Activated naive CD4-positive, alpha-beta T cell treated with anti-CD3 and anti-CD28 coated beads, Interleukin-2, amount 50 U/mL, for 16 hours (primary cell): ENCODE measurements at regions not wholly inside any gene's neighbourhood (a gene's known extent, or its start where the extent isn't known, plus 50 kb on each side); places are given as distances from the start of the nearest gene placed in this dataset.

Experiments
- DNase-seq: peaks from one replicate; pipeline ENCODE4 v3.0.0-alpha.2; 2020

DNA sequence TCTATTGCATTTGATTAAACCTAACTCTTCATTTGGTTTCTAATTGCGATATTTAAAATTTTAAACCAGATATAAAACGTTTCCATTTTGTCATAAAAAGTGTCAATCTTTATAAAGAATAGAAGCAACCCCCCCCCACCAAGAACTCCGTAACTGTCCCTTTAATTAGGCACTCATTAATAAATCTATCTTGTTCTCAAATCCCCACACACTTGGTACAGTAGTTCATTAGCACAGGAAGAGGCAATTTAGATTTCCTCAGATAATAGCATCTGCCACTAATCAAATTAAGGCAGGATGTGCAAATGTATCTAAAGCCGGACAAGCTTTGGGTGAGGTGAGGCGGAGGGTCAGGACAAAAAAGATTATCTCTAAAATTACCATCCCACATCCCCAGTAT is 1143.3 kb upstream of the AUTS2 start:
- DNase-seq = no peak

DNA sequence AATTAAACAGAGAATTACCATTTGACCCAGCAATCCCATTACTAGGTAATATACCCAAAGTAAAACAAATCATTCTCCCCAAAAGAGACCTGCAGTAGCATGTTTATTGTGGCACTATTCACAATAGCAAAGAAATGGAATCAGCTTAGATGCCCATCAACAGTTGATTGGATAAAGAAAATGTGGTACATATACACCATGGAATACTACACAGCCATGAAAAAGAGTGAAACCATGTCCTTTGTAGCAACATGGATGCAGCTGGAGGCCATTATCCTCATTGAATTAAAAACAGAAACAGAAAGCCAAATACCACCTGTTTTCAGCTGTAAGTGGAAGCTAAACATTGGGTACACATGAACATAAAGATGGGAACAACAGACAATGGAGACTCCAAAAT is 1141.8 kb upstream of the AUTS2 start:
- no peak for DNase-seq

DNA sequence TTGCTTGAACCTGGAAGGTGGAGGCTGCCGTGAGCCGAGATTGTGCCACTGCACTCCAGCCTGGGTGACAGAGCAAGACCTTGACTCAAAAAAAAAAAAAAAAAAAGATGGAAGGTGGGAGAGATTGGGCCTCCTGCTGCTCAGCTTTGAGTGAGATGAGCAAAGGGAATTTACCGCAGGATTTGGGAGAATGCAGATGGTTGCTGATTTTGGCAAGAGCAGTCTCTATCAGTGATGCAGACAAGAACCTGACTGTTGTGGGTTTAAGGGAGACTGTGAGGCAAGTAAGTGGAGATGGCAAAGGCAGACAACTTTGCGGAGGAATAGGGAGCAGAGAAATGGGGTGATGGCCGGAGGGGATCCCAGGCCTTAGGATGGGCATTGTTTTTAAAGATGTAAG is 1140.8 kb upstream of the AUTS2 start:
- DNase-seq = no peak

DNA sequence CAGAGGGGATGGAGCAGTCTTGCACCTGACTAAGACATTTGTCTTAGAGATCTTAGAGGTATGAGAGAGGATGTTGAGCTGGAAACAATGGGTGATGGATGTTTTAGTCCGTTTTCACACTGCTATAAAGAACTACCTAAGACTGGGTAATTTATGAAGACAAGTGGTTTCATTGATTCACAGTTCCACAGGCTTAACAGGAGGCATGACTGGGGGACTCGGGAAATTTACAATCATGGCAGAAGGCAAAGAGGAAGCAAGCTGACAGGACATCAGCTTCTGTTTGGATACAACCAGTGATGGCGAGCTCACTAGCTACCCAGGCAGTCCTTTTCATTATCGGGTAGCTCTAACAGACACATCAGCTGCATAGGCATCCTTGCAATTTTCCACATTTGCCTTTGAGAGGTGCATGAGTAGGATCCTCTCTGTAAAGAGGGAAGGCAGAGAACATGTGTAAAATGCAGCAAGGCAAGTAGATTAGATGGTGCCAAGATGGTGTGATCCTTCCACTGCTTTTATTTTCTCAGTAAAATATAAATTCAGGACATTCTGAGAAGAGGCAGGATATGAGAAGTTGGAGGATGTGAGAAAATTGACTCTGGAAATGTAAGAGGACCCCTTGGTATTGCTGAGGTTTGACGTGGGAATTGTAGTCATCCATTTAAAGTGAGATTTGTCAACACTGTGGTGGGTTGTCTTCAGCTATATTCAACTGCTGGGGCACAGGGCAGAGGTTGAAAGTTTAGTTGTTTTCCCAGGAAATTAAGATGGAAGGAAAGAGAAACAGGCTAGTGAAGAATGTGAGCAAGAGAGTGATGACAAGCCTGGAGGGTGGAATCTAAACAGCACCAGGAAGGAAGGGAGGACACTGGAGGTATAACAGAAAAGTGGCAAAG is 1140.0 kb upstream of the AUTS2 start:
- DNase-seq = no peak

DNA sequence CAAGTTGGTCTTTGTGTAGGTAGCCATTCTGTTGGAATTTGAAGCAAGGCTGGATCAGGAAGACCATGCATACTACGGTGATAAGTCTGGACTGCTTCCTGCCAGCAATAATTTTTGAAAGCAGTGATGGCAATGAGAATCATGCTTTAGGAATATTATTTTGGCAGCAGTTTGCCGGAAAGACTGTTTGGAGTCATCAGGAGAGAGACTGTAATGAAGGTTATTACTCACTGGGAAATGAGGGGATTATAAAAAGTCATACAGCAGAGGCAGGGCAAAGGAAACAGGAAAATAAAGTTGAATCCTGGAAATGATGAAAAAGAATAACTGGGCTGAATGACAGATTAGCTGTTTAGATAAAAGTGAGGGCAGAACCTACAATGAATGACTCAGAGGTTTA is 1136.8 kb upstream of the AUTS2 start:
- DNase-seq = no peak

DNA sequence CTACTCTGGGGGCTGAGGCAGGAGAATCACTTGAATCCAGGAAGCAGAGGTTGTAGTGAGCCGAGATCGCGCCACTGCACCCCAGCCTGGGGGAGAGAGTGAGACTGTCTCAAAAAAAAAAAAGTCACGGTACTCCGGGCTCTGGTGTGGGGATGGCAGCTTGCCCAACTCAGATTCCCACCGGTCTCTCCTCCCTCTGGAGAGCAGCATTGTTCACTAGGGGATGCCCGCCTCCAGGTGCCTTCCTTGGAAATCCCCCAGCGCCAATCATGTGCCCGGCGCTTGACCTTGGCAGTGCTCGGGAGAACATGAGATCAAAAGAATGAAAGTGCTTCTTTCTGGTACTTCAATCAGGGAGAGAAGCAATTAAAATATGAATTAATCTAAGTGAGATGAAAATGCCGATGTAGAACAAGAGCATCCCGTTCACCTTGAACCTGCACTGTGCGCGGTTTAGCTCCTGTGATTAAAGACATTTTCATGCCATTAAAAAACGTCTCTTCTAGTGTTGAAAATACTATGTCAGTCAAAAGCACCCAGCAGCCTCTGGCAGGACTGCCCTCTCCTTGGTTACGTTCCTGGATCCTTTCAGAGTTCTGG is 1127.3 kb upstream of the AUTS2 start:
- no peak for DNase-seq

DNA sequence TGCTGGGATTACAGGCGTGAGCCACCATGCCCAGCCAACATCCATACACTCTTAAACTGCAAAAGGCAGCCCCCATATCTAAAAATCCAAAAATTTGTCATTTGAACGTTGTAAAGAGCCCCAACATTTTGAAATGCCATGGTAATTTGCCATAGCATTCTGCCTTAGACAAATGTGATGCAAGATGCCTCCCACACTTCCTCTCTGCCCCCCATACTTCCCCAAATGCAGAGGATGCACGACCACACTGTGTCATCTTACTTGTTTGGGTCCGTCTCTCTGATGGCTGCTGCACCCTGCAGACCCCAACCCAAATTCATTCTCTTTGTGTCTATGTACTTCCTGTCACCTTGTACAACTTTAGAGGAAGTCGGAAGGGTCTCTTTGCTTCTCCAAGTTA is 1125.6 kb upstream of the AUTS2 start:
- no peak for DNase-seq

DNA sequence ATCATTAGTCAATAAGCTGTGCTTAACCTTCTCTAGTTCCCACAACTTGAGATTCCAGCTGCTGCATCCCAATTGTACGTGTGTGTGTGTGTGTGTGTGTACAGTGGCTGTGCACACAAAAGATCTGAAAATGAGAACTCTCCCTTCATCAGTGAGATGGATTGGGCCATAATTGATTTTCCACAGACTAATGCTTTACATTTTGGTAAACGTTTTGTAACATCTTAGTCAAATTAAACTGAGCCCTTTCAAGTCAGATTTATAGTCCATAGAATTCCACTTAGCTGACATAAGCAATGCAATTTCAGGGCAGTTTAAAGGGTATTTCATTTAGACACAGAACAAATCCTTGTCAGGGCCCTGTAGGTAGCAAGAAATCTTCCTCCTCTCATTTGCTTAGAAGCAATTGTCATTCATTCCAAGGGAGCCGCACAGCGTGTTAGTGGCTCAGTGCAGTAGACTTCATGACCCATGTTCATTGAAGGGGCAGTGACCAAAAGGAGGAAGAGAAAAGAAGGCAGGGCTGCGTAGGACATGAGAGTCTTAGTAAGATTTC is 1123.5 kb upstream of the AUTS2 start:
- no peak for DNase-seq

DNA sequence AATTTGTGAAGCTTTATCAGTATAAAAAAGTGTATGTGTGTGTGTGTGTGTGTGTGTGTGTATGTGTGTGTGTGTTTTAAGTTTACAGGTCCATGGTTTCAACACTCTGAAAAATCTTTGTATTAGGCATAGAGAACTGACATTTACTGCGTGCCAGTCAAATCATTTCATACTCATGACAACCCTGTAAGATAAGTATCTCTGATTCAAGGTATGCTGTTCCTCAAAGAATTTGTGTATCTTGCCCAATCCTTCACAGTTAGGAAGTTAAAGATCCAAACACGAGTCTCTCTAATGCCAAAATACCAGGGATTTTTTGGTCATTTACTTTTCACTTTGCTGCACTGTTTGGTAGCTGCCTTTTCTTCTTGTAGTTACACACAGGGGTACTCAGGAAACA is 1121.3 kb upstream of the AUTS2 start:
- DNase-seq = no peak

DNA sequence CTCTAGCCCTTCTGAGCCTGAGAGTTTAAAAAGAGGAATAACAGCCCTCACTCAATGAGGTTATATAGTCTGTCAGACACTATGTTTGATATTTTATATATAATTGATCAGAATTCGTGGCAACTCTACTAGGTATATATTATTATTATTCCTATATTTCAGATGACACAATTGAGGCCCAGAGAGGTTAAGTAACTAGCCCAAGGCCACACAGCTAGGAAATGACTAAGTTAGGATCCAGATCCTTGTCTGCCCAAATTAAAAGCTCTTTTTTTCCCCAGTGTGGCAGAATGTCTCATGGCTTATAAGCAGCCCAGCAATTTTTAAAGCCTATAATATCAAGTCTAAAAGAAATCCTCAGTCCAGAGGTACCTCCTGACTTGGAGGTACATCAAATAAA is 1119.9 kb upstream of the AUTS2 start:
- DNase-seq = no peak

DNA sequence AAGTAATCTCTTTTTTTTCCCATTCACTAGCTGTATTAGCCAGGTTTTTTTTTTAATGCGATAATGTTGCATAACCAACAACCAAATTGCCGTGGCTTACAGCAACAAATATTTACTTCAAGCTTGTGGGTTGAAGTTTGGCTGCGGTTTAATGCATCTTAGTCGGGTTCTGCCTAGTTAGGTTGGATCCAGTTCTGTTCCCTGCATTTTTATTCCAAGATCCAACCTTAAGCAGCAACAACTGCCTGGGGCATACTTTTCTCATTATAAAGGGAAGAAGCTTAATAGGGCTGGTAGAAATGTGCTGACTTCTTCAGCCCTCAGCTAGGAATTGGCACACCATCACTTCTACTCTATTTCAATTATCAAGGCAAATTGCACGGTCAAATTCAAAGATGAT is 1115.5 kb upstream of the AUTS2 start:
- no peak for DNase-seq

DNA sequence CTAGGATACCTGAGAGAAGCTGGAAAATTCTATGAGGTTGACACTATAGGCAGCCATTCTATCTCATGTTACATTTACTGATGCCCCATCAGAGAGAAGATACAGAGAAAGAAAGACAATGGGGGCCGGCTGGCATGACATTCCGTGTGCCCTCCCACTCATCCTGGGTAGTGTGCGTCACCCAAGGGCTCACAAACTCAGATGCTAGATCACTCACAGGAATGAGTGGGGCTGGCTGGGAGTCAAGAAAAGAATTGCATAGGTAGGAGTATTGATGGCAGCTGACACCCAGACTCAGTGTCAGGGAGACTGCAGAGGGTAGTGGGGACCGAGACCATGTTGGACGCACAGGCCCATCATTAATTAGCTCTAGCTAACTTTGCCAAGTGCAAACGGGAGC is 1113.5 kb upstream of the AUTS2 start:
- DNase-seq = no peak

DNA sequence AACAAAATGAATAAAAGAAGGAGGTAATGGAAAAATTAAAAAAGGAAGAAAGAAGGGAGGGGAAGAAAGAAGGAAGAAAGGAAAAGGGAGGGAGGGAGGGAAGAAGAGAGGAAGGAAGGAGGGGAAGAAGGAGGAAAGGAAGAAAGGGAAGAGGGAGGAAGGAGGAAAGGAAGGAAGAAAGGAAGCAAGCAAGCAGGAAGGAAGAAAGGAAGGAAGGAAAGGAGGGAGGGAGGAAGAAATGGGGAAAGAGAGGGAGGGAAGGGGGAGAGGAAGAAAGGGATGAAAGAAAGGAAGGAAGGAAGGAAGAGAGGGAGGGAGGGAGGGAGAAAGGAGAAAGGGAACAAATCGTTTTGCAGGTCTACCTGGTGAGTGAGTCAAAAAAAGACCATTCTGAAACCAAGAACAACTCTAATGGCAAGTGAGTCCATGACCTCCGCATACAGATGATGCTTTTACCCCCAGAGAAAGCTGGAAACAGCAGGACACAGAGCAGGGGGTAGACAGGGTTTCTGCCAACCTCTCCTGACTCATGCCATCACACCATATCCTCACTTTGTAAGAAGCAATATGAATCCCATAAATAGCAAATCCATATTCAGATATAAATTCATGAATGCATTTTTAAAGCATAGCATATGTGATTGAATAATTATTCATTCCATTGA is 1112.9 kb upstream of the AUTS2 start:
- DNase-seq = no peak

DNA sequence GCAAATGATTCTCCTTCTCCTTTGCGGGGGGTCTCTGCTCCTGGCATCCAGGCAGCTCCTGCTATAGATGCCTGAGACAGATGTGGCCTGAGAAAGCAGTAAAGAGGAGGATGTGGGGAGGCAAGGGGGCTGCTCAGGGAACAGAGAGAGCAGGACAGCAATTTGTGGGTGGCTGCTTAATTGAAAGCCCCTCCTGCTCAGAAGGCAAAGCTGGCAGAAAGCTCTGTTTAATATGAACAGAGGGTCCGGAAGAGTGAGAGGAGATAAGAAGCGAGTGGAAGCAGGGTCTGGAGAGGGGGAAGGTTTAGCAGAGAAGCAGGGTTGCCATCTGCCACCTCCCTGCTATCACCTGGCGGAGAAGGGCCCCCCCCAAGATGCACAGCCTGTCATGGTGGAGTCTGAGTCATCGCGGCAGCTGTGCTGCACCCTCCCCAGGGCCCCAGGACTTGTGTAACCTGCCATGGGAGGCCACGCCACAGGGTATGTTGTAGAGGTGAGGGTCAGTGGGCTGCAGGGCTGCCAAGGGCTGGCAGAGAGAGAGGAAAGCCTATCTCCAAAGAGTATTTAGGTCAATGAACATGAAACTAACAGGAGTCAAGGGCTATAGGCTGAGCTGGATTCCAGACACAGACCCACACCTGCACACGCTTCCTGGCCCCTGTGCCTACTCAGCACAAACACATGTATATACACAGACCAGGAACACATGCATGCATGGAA is 1109.8 kb upstream of the AUTS2 start:
- no peak for DNase-seq

DNA sequence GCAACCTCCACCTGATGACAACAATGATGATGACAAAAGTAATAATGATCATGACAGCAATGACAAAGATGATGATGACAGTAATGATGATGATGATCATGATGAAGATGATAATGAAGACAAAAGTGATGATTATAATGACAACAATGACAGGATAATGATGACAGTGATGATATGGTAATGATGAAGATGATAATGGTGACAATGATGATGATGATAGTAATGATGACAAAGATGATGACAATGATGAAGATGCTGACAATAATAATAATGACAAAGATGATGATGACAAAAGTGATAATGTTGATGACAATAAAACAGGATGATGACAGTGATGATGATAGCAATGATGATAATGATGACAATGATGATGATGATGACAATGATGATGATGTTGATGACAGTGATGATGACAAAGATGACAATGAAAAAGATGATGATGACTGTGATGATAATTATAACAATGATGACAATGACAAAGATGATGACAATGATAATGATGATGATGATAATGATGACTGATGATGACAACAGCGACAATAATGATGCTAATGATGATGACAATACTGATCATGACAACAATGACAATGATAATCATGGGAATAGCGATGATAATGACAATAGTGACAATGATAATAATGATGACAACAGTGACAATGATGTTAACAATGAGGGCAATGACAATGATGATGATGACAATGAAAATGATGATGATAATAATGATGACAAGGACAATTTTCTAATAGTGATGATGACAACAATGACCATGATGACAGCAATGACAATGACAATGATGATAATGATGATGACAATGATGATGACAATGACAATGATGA is 1106.5 kb upstream of the AUTS2 start:
- no peak for DNase-seq

DNA sequence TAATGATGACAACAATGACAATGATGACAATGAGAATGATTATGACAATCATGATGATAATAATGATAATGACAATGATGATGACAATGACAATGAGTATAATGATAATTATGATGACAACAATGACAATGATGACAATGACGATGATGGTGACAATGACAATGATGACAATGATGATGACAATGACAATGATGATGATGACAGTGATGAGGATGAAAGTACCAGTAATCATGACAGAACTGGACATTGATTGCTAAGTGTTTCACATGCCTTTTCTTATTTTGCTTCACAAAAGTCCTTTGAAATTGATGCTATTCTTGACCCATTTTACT is 1106.0 kb upstream of the AUTS2 start:
- DNase-seq = no peak

DNA sequence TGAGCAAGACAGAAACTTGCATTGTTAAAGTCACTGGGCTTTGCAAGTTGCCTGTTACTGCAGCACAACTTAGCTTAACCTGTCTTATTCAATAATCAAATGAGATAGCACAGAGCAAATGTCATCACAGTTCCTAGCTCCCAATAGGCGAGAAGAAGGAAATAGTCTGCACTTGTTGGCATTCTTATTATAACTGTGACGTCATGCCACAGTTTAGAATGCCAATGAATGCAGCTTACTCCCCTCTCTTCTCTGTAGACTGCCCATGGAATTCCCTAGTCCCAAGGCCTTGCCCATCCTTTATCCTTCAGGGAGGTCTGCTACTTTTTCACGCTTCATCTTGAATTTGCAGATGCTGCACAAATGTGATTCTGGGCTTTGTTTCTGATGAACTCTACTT is 1094.9 kb upstream of the AUTS2 start:
- no peak for DNase-seq

DNA sequence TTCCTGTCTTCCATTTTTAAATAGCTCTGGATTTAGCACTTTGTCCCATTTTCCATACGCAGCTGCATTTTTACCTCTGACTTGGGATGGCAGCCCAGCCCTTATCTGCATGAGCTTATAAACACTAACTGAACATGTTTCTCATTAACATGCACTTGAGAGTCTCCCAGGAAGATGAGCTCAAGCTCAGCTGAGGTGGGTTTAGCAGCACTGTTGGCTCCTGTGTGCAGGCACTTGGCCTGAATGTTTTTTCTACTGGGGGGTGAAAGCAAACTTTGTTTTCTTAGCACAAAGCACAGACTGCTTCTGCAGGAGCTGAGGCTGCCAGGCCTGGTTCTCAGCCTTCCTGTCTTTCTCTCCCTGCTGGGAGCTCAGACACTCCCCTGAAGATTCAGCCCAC is 1093.6 kb upstream of the AUTS2 start:
- no peak for DNase-seq

DNA sequence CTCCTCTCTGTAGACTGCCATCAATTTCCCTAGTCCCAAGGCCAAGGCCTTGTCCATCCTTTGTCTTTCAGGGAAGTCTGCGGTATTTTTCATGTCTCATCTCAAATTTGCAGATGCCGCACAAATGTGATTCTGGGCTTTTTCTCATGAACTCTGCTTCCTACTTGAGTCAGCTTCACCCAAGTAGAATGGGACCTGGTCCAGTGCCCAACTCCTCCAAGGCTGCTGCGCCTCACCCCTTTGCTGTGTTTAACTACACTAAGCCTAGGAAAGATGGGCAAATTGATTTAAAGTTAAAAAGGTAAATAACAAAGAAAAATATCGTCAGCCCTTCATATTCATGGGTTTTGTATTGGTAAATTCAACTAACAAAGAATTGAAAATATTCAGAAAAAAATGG is 1092.6 kb upstream of the AUTS2 start:
- no peak for DNase-seq

DNA sequence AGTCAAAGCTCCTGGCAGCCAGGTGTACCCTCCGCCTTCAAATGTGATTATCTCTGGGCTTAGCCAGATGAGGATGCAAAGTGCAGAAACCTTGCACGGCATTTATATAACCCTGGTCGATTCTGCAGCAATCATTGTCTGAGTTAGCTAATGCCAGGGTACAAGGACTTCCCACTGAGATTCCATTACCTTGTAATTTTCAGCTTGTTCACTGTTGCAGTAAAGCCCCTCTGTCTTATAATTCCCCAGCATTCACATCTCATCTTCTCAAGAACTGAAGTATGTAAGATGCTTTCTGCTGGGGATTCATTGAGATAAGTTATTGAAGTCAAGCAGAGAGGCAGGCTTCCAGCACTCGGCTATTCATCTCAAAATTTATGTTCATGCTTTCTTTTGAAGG is 1090.6 kb upstream of the AUTS2 start:
- DNase-seq = no peak

DNA sequence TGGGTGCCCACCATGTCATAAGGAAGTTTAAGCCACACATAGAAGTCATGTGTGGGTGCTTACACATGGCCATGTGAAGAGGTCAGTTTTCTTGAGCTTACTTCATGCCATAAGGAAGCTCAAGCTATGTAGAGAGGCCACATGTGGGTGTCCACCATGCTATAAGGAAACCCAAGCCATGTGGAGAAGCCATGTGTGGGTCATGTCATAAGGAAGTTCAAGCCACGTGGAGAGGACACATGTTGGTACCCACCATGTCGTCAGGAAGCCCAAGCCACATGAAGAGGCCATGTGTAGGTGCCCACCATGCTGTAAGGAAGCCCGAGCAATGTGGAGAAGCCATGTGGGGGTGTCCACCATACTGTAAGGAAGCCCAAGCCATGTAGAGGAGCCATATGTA is 1089.2 kb upstream of the AUTS2 start:
- no peak for DNase-seq

DNA sequence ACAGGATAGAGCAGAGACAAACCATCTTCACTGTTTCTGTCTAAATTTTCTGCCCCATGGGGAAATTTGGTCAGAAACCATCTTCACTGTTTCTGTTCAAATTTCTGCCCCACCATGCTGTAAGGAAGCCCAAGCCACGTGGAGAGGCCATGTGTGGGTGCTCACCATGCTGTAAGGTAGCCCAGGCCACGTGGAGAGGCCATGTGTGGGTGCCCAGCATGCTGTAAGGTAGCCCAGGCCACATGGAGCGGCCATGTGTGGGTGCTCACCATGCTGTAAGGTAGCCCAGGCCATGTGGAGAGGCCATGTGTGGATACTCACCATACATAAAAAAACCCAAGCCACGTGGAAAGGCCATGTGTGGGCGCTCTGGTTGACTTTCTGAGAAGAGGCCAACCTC is 1088.7 kb upstream of the AUTS2 start:
- DNase-seq = no peak

DNA sequence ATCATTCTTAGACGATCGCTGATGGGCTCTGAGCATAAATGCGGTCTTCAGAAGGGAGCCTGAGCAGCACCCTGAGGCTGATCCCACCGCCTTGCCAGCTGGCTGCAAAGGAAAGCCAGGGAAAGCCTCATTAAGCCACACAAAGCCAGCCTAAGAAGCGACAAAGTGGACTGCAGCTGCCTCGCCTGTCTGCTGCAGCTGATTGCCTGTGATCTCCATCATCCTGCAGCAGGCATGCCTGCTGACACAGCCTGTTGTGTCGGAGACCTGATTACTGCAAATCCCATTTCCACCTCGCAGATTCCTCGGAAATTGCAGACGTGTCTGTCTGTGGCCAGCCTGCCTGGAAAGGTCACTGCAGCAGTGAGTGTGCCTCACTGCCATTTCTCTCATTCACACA is 1087.0 kb upstream of the AUTS2 start:
- no peak for DNase-seq
